ENCODE measurements at regions not wholly inside any gene's neighbourhood (a gene's known extent, or its start where the extent isn't known, plus 50 kb on each side); places are given as distances from the start of the nearest gene placed in this dataset.

GRCh38 chrX:27086237-27086636 is 376.9 kb downstream of the PPP4R3C start:
- H3K36me3 ChIP-seq (replicated peaks in 1 of 2; ENCODE audit: control insufficient read depth in 1 of 2, insufficient read depth in 2 of 2, low read length in 2 of 2): no peaks in the 10 kb centered on the region
- H3K4me2 ChIP-seq (replicated peaks; ENCODE audit: extremely low read depth, low read length, poor library complexity, severe bottlenecking): no peak overlapping the region
- no peaks in the 10 kb centered on the region for H3K4me1 ChIP-seq (ENCODE audit: control insufficient read depth in 1 of 2, insufficient read depth in 2 of 2, low read length in 2 of 2)
- no peaks in the 10 kb centered on the region for H3K79me2 ChIP-seq (ENCODE audit: insufficient read depth, low read length)
- no peak for TF ChIP-seq CTCF (IDR thresholded peaks at IDR 0.05)
- H4K20me1 ChIP-seq (ENCODE audit: insufficient read depth, low read length): no peaks in the 10 kb centered on the region
- H3K9me3 ChIP-seq (replicated peaks in 1 of 2; ENCODE audit: control insufficient read depth in 1 of 2, insufficient read depth in 1 of 2, low read length in 2 of 2): no peaks in the 10 kb centered on the region
- no peak for DNase-seq
- Mint-ChIP-seq H3K9me3 (peaks cover 0 to 3% (median 0%) of the 10 kb centered on the region in 7 donors), H3K36me3 (no peaks in the 10 kb centered on the region), H3K4me1 (no peaks in the 10 kb centered on the region), H3K27me3 (ENCODE audit: low read depth in 3 of 3) (peaks cover 0 to 2% (median 0%) of the 10 kb centered on the region in 3 donors), H3K4me3 (no peak overlapping the region), H3K27ac (no peak overlapping the region)
- H3K27ac ChIP-seq (ENCODE audit: low read depth in 1 of 2, low read length in 2 of 2): no peak overlapping the region
- H3K27me3 ChIP-seq (ENCODE audit: control insufficient read depth in 2 of 2, insufficient read depth in 2 of 2, low read length in 2 of 2): no peaks in the 10 kb centered on the region
- WGBS (ENCODE audit: insufficient coverage): no CpG with 5 or more reads among the region's 1 CpG
- H3K4me3 ChIP-seq (replicated peaks in 1 of 3; ENCODE audit: low read depth in 2 of 3, low read length in 3 of 3): no peak overlapping the region
- no peak overlapping the region for H3K9ac ChIP-seq (ENCODE audit: insufficient read depth, low read length, poor library complexity, severe bottlenecking)
- intact Hi-C loops (cut with micrococcal nuclease): no loop called here
- H2AFZ ChIP-seq (ENCODE audit: insufficient read depth, low read depth, low read length, poor library complexity, severe bottlenecking): no peak overlapping the region

- DNase-seq: no peak
- H3K4me3 Mint-ChIP-seq: no peak overlapping the region
- no peaks in the 10 kb centered on the region for H3K4me1 Mint-ChIP-seq
- H3K9me3 Mint-ChIP-seq: peaks cover 0 to 3% (median 0%) of the 10 kb centered on the region in 7 donors
- H3K4me2 ChIP-seq (replicated peaks; ENCODE audit: extremely low read depth, low read length, poor library complexity, severe bottlenecking): no peak overlapping the region
- no peaks in the 10 kb centered on the region for H3K9me3 ChIP-seq (replicated peaks in 1 of 2; ENCODE audit: control insufficient read depth in 1 of 2, insufficient read depth in 1 of 2, low read length in 2 of 2)
- H4K20me1 ChIP-seq (ENCODE audit: insufficient read depth, low read length): no peaks in the 10 kb centered on the region
- H3K4me3 ChIP-seq (replicated peaks in 1 of 3; ENCODE audit: low read depth in 2 of 3, low read length in 3 of 3): no peak overlapping the region
- H3K27ac ChIP-seq (ENCODE audit: low read depth in 1 of 2, low read length in 2 of 2): no peak overlapping the region
- no peaks in the 10 kb centered on the region for H3K36me3 ChIP-seq (replicated peaks in 1 of 2; ENCODE audit: control insufficient read depth in 1 of 2, insufficient read depth in 2 of 2, low read length in 2 of 2)
- peaks cover 0 to 2% (median 0%) of the 10 kb centered on the region in 3 donors for H3K27me3 Mint-ChIP-seq (ENCODE audit: low read depth in 3 of 3)
- intact Hi-C loops (cut with micrococcal nuclease): no loop called here
- H3K27me3 ChIP-seq (ENCODE audit: control insufficient read depth in 2 of 2, insufficient read depth in 2 of 2, low read length in 2 of 2): no peaks in the 10 kb centered on the region
- no peaks in the 10 kb centered on the region for H3K4me1 ChIP-seq (ENCODE audit: control insufficient read depth in 1 of 2, insufficient read depth in 2 of 2, low read length in 2 of 2)
- H3K36me3 Mint-ChIP-seq: no peaks in the 10 kb centered on the region
- 89% methylated on average over 3 of the region's 4 CpGs for WGBS (ENCODE audit: insufficient coverage)
- no peak for TF ChIP-seq CTCF (IDR thresholded peaks at IDR 0.05)
- H3K9ac ChIP-seq (ENCODE audit: insufficient read depth, low read length, poor library complexity, severe bottlenecking): no peak overlapping the region
- no peak overlapping the region for H3K27ac Mint-ChIP-seq
- no peak overlapping the region for H2AFZ ChIP-seq (ENCODE audit: insufficient read depth, low read depth, low read length, poor library complexity, severe bottlenecking)
- no peaks in the 10 kb centered on the region for H3K79me2 ChIP-seq (ENCODE audit: insufficient read depth, low read length)
Measured at GRCh38 chrX:27085346-27085745, 377.8 kb downstream of the PPP4R3C start.

Data from CD14-positive monocyte (primary cell).